K562 (cell line): ENCODE measurements at regions not wholly inside any gene's neighbourhood (a gene's known extent, or its start where the extent isn't known, plus 50 kb on each side); places are given as distances from the start of the nearest gene placed in this dataset.

Source experiments
- ATAC-seq: fragments of 200-7000 bp; cut with Tn5 transposase; 3 replicates; pipeline ENCODE4 v1.9.1; 2020; ENCODE audit warnings: moderate library complexity
- BruUV-seq: library from RNA; stranded (reverse); fragments of 400-500 nt; replicated peaks from 2 replicates; lab custom pipeline; 2021; lab: Mats Ljungman, UMichigan
- CTCF ChIA-PET: fragments of 300-600 bp; formaldehyde crosslinking; extraction: SDS; loops from one replicate; lab custom pipeline; 2021; ENCODE audit warnings: low intra/inter-chr PET ratio; lab: Yijun Ruan, JAX
- POLR2A ChIA-PET: fragments of 300-600, 350-650 bp; sonication (Branson Sonifier 250); formaldehyde crosslinking; extraction: SDS; loops from one replicate; lab custom pipeline; 2021; ENCODE audit warnings: antibody characterized with exemption, inconsistent platforms; lab: Yijun Ruan, JAX
- DNase-seq, 4 experiments: peaks; one replicate each; pipeline versions ENCODE4 v3.0.0 to v3.0.0-alpha.2; 2011 to 2018; ENCODE audit warnings: low spot score in 3 of 4, mixed read lengths in 3 of 4; ENCODE audit errors: extremely low read depth in 1 of 4
- FAIRE-seq: peaks from 2 replicates; lab custom pipeline; 2011; peaks lifted over from hg19 to GRCh38; lab: Jason Lieb, UNC
- H2AFZ ChIP-seq: 2 replicates; pipeline ENCODE4 v1.6.0; 2011; ENCODE audit warnings: low read depth, low read length, control low read depth, inconsistent platforms
- H3K27ac ChIP-seq: fragments of 200-600 bp; 3 replicates; pipeline ENCODE4 v1.8.0; 2011; ENCODE audit warnings: low read depth, mild to moderate bottlenecking, control low read depth, inconsistent platforms, low read length, moderate library complexity, mixed read lengths; ENCODE audit errors: extremely low read depth
- H3K27me3 ChIP-seq, 2 experiments: fragments of 300-600 bp in 1 of 2; 2 replicates in 1 of 2; 3 replicates in 1 of 2; pipeline versions ENCODE4 v1.6.0 to v1.8.0; 2011; ENCODE audit warnings: inconsistent platforms in 2 of 2, low read length in 2 of 2, mild to moderate bottlenecking in 1 of 2, mixed read lengths in 1 of 2, moderate library complexity in 1 of 2; ENCODE audit not compliant: control insufficient read depth in 2 of 2, insufficient read depth in 2 of 2
- H3K36me3 ChIP-seq: fragments of 300-600 bp; 3 replicates; pipeline ENCODE4 v1.8.0; 2011; ENCODE audit warnings: mild to moderate bottlenecking, low read length, inconsistent platforms; ENCODE audit not compliant: control insufficient read depth, insufficient read depth
- H3K4me1 ChIP-seq, 2 experiments: fragments of 200-600 bp in 1 of 2; replicated peaks in 1 of 2; 2 replicates in 1 of 2; 3 replicates in 1 of 2; pipeline versions ENCODE4 v1.5.1 to v1.8.0; 2011; ENCODE audit warnings: inconsistent platforms in 2 of 2, low read length in 2 of 2, mild to moderate bottlenecking in 1 of 2, mixed read lengths in 1 of 2, moderate library complexity in 1 of 2; ENCODE audit not compliant: control insufficient read depth in 2 of 2, insufficient read depth in 2 of 2
- H3K4me2 ChIP-seq: 2 replicates; pipeline ENCODE4 v1.6.1; 2011; ENCODE audit warnings: low read length, control low read depth, inconsistent platforms, mixed read lengths; ENCODE audit not compliant: insufficient read depth
- H3K4me3 ChIP-seq: fragments of 200-600 bp; sonication (generic), shearing (Covaris generic); 2 replicates; pipeline ENCODE4 v1.5.1; 2016; ENCODE audit warnings: control low read depth, inconsistent platforms
- H3K79me2 ChIP-seq: fragments of 200-600 bp; 3 replicates; pipeline ENCODE4 v1.8.0; 2011; ENCODE audit warnings: low read length, inconsistent platforms; ENCODE audit not compliant: control insufficient read depth, insufficient read depth
- H3K9ac ChIP-seq, 2 experiments: 2 replicates each; pipeline versions ENCODE4 v1.6.0 to v1.6.1; 2011; ENCODE audit warnings: low read depth in 2 of 2, low read length in 2 of 2, control low read depth in 1 of 2, inconsistent platforms in 1 of 2, mild to moderate bottlenecking in 1 of 2, mixed read lengths in 1 of 2; ENCODE audit not compliant: insufficient read depth in 1 of 2
- H3K9me1 ChIP-seq: one replicate; pipeline ENCODE4 v1.6.0; 2011; ENCODE audit warnings: inconsistent platforms, mild to moderate bottlenecking, low read length, moderate library complexity; ENCODE audit not compliant: control insufficient read depth, insufficient read depth
- H3K9me3 ChIP-seq: replicated peaks from 2 replicates; pipeline ENCODE4 v1.5.1; 2011; ENCODE audit warnings: low read depth, low read length, inconsistent platforms; ENCODE audit not compliant: control insufficient read depth, insufficient read depth
- H4K20me1 ChIP-seq: replicated peaks from 2 replicates; pipeline ENCODE4 v1.6.1; 2011; ENCODE audit warnings: low read length, inconsistent platforms, mixed read lengths; ENCODE audit not compliant: control insufficient read depth, insufficient read depth
- ARID1B ChIP-seq: fragments of 450-650 bp; IDR thresholded peaks from 2 replicates; pipeline ENCODE4 v1.6.1; 2016; ENCODE audit warnings: antibody characterized with exemption, mild to moderate bottlenecking, inconsistent platforms
- DIDO1 ChIP-seq: fragments of 450-650 bp; IDR thresholded peaks from 2 replicates; pipeline ENCODE4 v1.6.1; 2016; ENCODE audit warnings: low read depth, missing biosample characterization, missing genetic modification characterization
- E2F3 ChIP-seq: fragments of 250-450 bp; sonication (Bioruptor Pico); IDR thresholded peaks from 2 replicates; pipeline ENCODE4 v1.4.0; 2020; ENCODE audit warnings: mild to moderate bottlenecking
- FOXA1 ChIP-seq: fragments of 450-650 bp; IDR thresholded peaks from 2 replicates; pipeline ENCODE4 v1.6.1; 2016; ENCODE audit warnings: mild to moderate bottlenecking, borderline replicate concordance
- MCM3 ChIP-seq: fragments of 450-650 bp; IDR thresholded peaks from 2 replicates; pipeline ENCODE4 v1.6.1; 2016
- NCOA6 ChIP-seq: fragments of 450-650 bp; IDR thresholded peaks from 2 replicates; pipeline ENCODE4 v1.6.1; 2017; ENCODE audit warnings: mild to moderate bottlenecking
- NRF1 ChIP-seq, 2 experiments: fragments of 450-650 bp; IDR thresholded peaks in 1 of 2; conservative IDR thresholded peaks in 1 of 2; 2 replicates each; pipeline ENCODE4 v1.6.1; 2014; ENCODE audit warnings: mild to moderate bottlenecking in 2 of 2
- TAF15 ChIP-seq: fragments of 200-400 bp; formaldehyde crosslinking; IDR thresholded peaks from 2 replicates; pipeline ENCODE4 v1.6.1; 2017; ENCODE audit warnings: mild to moderate bottlenecking, low read depth, low read length, moderate library complexity
- TCF7L2 ChIP-seq: fragments of 150-350 bp; IDR thresholded peaks from 2 replicates; pipeline ENCODE4 v1.6.1; 2016; ENCODE audit warnings: low read depth, mild to moderate bottlenecking, low read length, moderate library complexity
- ZKSCAN8 ChIP-seq: fragments of 200-800 bp; sonication (Bioruptor generic); IDR thresholded peaks from 2 replicates; pipeline ENCODE4 v1.6.1; 2016; ENCODE audit warnings: missing genetic modification characterization, missing compliant biosample characterization
- ZNF253 ChIP-seq: fragments of 250-450 bp; sonication (Bioruptor Pico); conservative IDR thresholded peaks from 2 replicates; pipeline ENCODE4 v1.6.1; 2021; ENCODE audit warnings: mild to moderate bottlenecking
- ZNF589 ChIP-seq: fragments of 200-800 bp; sonication (Bioruptor generic); IDR thresholded peaks from 2 replicates; pipeline ENCODE4 v1.6.1; 2016; ENCODE audit warnings: low read depth, missing genetic modification characterization, missing compliant biosample characterization
- ZNF695 ChIP-seq: fragments of 450-650 bp; formaldehyde crosslinking; IDR thresholded peaks from 2 replicates; pipeline ENCODE4 v1.4.0; 2020; ENCODE audit warnings: mild to moderate bottlenecking, moderate library complexity
- in situ Hi-C: fragments of 300-500 bp; cut with MboI; formaldehyde crosslinking; loops from 4 replicates; pipeline ENCODE4 v1.15.0; 2018; ENCODE audit warnings: inconsistent platforms, mixed read lengths
- intact Hi-C: fragments of 100-400 bp; cut with micrococcal nuclease; formaldehyde crosslinking; loops from 2 replicates; pipeline ENCODE4 v1.14.2; 2022
- TF ChIP-seq, protein P1 (sequence below): fragments of 450-650 bp; conservative IDR thresholded peaks from 2 replicates; pipeline ENCODE4 v1.6.1; 2016; ENCODE audit warnings: missing genetic modification characterization, low read depth, mild to moderate bottlenecking, control low read depth, missing compliant biosample characterization
- TF ChIP-seq, protein P2 (sequence below), 2 experiments: fragments of 450-650 bp; conservative IDR thresholded peaks; 2 replicates each; pipeline ENCODE4 v1.6.1; 2017; ENCODE audit warnings: mild to moderate bottlenecking in 2 of 2, moderate library complexity in 2 of 2
- TF ChIP-seq, protein P3 (sequence below): fragments of 450-650 bp; IDR thresholded peaks from 2 replicates; pipeline ENCODE4 v1.7.0; 2016; ENCODE audit warnings: borderline replicate concordance

DNA sequence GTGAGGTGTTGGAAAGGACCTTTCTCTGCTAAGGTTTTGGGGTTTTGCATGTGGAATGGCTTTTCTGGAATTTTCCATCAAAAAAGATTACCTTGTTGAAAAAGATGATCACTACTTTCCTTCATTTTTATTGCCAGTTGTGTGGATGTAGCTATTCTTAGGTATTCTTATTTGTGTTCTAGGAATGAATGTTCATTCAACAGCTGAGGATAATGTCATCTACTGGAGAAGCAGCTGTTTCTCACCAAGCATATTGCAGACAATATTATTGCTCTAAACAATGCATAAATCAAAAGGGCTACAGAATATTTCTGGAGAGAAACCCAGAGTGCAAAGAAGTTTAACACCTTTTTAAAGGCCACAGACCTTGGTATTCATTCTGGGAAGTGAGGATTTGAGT is 145.6 kb upstream of the CALCR start:
- H3K4me3 ChIP-seq, result no peak overlapping the region
- no peak for ATAC-seq
- intact Hi-C loops (loop anchor here (10.0 kb wide), 1 partner anchor 515 kb away; no protein-coding TSS in a partner anchor), in situ Hi-C loops (no loop called here)
- no peak for FAIRE-seq
- no peak overlapping the region for H2AFZ ChIP-seq
- H3K9me1 ChIP-seq, result no peaks in the 10 kb centered on the region
- H3K4me2 ChIP-seq, result no peak overlapping the region
- H3K27ac ChIP-seq, result no peak overlapping the region
- no peak for DNase-seq
- peaks cover 0 to 6% of the 10 kb centered on the region in 2 experiments; a peak in 2 of 5 replicates for H3K4me1 ChIP-seq
- H4K20me1 ChIP-seq, result no peaks in the 10 kb centered on the region
- H3K9me3 ChIP-seq, result no peaks in the 10 kb centered on the region
- H3K9ac ChIP-seq, result no peak overlapping the region
- no peaks in the 10 kb centered on the region for H3K79me2 ChIP-seq
- ChIA-PET POLR2A (no interaction called here), CTCF (no interaction called here)
- BruUV-seq, result no TSS peak
- TF ChIP-seq ZNF253 (CRISPR knock-in tag) (no peak), MCM3 (no peak), FOXA1 (no peak), TCF7L2 (no peak), ZNF589 (no peak), TAF15 (no peak), NRF1 (conservative IDR thresholded peaks at IDR 0.05 in 1 of 2, IDR thresholded peaks at IDR 0.05 in 1 of 2) (no peak), ARID1B (no peak), ZNF695 (CRISPR knock-in tag) (no peak), NCOA6 (no peak), ZKSCAN8 (CRISPR knock-in tag) (no peak), E2F3 (CRISPR knock-in tag) (no peak), DIDO1 (tag) (no peak)
- TF ChIP-seq, protein P1, sequence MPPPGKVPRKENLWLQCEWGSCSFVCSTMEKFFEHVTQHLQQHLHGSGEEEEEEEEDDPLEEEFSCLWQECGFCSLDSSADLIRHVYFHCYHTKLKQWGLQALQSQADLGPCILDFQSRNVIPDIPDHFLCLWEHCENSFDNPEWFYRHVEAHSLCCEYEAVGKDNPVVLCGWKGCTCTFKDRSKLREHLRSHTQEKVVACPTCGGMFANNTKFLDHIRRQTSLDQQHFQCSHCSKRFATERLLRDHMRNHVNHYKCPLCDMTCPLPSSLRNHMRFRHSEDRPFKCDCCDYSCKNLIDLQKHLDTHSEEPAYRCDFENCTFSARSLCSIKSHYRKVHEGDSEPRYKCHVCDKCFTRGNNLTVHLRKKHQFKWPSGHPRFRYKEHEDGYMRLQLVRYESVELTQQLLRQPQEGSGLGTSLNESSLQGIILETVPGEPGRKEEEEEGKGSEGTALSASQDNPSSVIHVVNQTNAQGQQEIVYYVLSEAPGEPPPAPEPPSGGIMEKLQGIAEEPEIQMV (tag), result no peak
- TF ChIP-seq, protein P2, sequence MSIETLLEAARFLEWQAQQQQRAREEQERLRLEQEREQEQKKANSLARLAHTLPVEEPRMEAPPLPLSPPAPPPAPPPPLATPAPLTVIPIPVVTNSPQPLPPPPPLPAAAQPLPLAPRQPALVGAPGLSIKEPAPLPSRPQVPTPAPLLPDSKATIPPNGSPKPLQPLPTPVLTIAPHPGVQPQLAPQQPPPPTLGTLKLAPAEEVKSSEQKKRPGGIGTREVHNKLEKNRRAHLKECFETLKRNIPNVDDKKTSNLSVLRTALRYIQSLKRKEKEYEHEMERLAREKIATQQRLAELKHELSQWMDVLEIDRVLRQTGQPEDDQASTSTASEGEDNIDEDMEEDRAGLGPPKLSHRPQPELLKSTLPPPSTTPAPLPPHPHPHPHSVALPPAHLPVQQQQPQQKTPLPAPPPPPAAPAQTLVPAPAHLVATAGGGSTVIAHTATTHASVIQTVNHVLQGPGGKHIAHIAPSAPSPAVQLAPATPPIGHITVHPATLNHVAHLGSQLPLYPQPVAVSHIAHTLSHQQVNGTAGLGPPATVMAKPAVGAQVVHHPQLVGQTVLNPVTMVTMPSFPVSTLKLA (conservative IDR thresholded peaks at IDR 0.05), result no peak
- TF ChIP-seq, protein P3, sequence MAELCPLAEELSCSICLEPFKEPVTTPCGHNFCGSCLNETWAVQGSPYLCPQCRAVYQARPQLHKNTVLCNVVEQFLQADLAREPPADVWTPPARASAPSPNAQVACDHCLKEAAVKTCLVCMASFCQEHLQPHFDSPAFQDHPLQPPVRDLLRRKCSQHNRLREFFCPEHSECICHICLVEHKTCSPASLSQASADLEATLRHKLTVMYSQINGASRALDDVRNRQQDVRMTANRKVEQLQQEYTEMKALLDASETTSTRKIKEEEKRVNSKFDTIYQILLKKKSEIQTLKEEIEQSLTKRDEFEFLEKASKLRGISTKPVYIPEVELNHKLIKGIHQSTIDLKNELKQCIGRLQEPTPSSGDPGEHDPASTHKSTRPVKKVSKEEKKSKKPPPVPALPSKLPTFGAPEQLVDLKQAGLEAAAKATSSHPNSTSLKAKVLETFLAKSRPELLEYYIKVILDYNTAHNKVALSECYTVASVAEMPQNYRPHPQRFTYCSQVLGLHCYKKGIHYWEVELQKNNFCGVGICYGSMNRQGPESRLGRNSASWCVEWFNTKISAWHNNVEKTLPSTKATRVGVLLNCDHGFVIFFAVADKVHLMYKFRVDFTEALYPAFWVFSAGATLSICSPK, result no peak
- H3K27me3 ChIP-seq, result no peaks in the 10 kb centered on the region
- no peaks in the 10 kb centered on the region for H3K36me3 ChIP-seq
